ENCODE measurements at regions not wholly inside any gene's neighbourhood (a gene's known extent, or its start where the extent isn't known, plus 50 kb on each side); places are given as distances from the start of the nearest gene placed in this dataset.

DNA sequence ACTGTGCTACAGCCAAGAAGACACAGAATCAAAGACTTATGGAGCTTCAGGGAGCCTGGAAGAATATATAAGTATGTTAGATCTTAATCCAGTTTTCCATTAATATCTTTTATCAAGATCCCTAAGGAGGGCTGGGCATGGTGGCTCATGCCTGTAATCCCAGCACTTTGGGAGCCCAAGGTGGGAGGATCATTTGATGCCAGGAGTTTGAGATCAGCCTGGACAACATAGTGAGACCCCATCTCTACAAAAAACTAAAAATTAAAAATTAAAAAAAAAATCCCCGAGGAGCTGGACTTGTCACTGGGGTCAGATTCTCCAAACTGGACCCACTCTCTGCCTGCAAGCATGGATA lies 113.9 kb upstream of the CDC42BPA start:
- Histone ChIP-seq H3K27ac (ENCODE audit: low read length) (no peak overlapping the region), H3F3A (ENCODE audit: insufficient read depth, low read length, poor library complexity, severe bottlenecking) (no peaks in the 10 kb centered on the region), H3K4me3 (ENCODE audit: low read length) (no peak overlapping the region), H3K9me3 (ENCODE audit: low read length) (no peaks in the 10 kb centered on the region), H3K9me2 (ENCODE audit: insufficient read depth, low read length) (no peaks in the 10 kb centered on the region), H4K20me1 (ENCODE audit: insufficient read depth) (no peaks in the 10 kb centered on the region), H3K4me2 (ENCODE audit: low read length) (no peak overlapping the region), H2AFZ (ENCODE audit: low read depth, low read length) (no peak overlapping the region), H3K79me2 (replicated peaks; ENCODE audit: insufficient read depth, low read length) (no peaks in the 10 kb centered on the region), H3K9ac (ENCODE audit: low read length) (no peak overlapping the region), H3K36me3 (ENCODE audit: insufficient read depth, low read length) (no peaks in the 10 kb centered on the region), H3K27me3 (ENCODE audit: insufficient read depth, low read depth, low read length) (no peaks in the 10 kb centered on the region)
- TF ChIP-seq SMC3 (conservative IDR thresholded peaks at IDR 0.05; ENCODE audit: poor library complexity) (no peak), EZH2 (IDR thresholded peaks at IDR 0.05; ENCODE audit: borderline replicate concordance, insufficient read depth, low read length, poor library complexity, severe bottlenecking) (no peak), EP300 (conservative IDR thresholded peaks at IDR 0.05; ENCODE audit: poor library complexity, severe bottlenecking) (no peak), CTCF (IDR thresholded peaks at IDR 0.05; ENCODE audit: poor library complexity, severe bottlenecking) (no peak), MXI1 (conservative IDR thresholded peaks at IDR 0.05; ENCODE audit: poor library complexity, severe bottlenecking) (no peak), REST (IDR thresholded peaks at IDR 0.05; ENCODE audit: borderline replicate concordance) (no peak), TAF1 (IDR thresholded peaks at IDR 0.05; ENCODE audit: low read depth) (no peak), RAD21 (conservative IDR thresholded peaks at IDR 0.05) (no peak), POLR2AphosphoS5 (IDR thresholded peaks at IDR 0.05) (no peak)

- H2AFZ ChIP-seq (ENCODE audit: low read depth, low read length) = no peak overlapping the region
- H4K20me1 ChIP-seq (ENCODE audit: insufficient read depth) = no peaks in the 10 kb centered on the region
- no peaks in the 10 kb centered on the region for H3K79me2 ChIP-seq (replicated peaks; ENCODE audit: insufficient read depth, low read length)
- H3K36me3 ChIP-seq (ENCODE audit: insufficient read depth, low read length) = no peaks in the 10 kb centered on the region
- TF ChIP-seq EP300 (conservative IDR thresholded peaks at IDR 0.05; ENCODE audit: poor library complexity, severe bottlenecking) (no peak), MXI1 (conservative IDR thresholded peaks at IDR 0.05; ENCODE audit: poor library complexity, severe bottlenecking) (no peak), TAF1 (IDR thresholded peaks at IDR 0.05; ENCODE audit: low read depth) (no peak), POLR2AphosphoS5 (IDR thresholded peaks at IDR 0.05) (no peak)
- H3K4me2 ChIP-seq (ENCODE audit: low read length) = no peak overlapping the region
- H3K27ac ChIP-seq (ENCODE audit: low read length) = no peak overlapping the region
- no peaks in the 10 kb centered on the region for H3K27me3 ChIP-seq (ENCODE audit: insufficient read depth, low read depth, low read length)
- H3K4me3 ChIP-seq (ENCODE audit: low read length) = no peak overlapping the region
- no peaks in the 10 kb centered on the region for H3K9me3 ChIP-seq (ENCODE audit: low read length)
- no peaks in the 10 kb centered on the region for H3K9me2 ChIP-seq (ENCODE audit: insufficient read depth, low read length)
- H3K9ac ChIP-seq (ENCODE audit: low read length) = no peak overlapping the region
- no peaks in the 10 kb centered on the region for H3F3A ChIP-seq (ENCODE audit: insufficient read depth, low read length, poor library complexity, severe bottlenecking)
These were observed 111.4 kb upstream of the CDC42BPA start for GRCh38 chr1:227429447-227430359.

Data from neural cell (in vitro differentiated cells).